Testis (tissue), 2 donors: ENCODE measurements at regions not wholly inside any gene's neighbourhood (a gene's known extent, or its start where the extent isn't known, plus 50 kb on each side); places are given as distances from the start of the nearest gene placed in this dataset.

Experiments
- CTCF ChIP-seq, 3 experiments: fragments of 450-650 bp in 2 of 3; fragments of 200-600 bp in 1 of 3; sonication (generic) in 1 of 3; IDR thresholded peaks; one replicate each; pipeline ENCODE4 v1.5.1; 2016 to 2019; ENCODE audit warnings: antibody characterized with exemption in 3 of 3, mild to moderate bottlenecking in 2 of 3, moderate library complexity in 1 of 3
- POLR2A ChIP-seq: fragments of 450-650 bp; IDR thresholded peaks from one replicate; pipeline ENCODE4 v1.6.1; 2017; ENCODE audit warnings: antibody characterized with exemption, mild to moderate bottlenecking, moderate library complexity

GRCh38 chr16:66299349-66299748, 67.1 kb upstream of the CDH5 start:
- no peak for TF ChIP-seq CTCF (IDR thresholded peaks at IDR 0.05)
- TF ChIP-seq POLR2A: no peak
